H1 (cell line): ENCODE measurements at regions not wholly inside any gene's neighbourhood (a gene's known extent, or its start where the extent isn't known, plus 50 kb on each side); places are given as distances from the start of the nearest gene placed in this dataset.

Experiments used
- CBX5 ChIP-seq: fragments of 300-800, 300-1000 bp; sonication (generic); IDR thresholded peaks from 2 replicates; pipeline ENCODE4 v1.7.1; 2016; ENCODE audit warnings: antibody characterized with exemption, low read length, low read depth
- NRF1 ChIP-seq: IDR thresholded peaks from 2 replicates; pipeline ENCODE4 v1.6.1; 2011; ENCODE audit warnings: mild to moderate bottlenecking, low read depth, low read length, improper control_type of control experiment

DNA sequence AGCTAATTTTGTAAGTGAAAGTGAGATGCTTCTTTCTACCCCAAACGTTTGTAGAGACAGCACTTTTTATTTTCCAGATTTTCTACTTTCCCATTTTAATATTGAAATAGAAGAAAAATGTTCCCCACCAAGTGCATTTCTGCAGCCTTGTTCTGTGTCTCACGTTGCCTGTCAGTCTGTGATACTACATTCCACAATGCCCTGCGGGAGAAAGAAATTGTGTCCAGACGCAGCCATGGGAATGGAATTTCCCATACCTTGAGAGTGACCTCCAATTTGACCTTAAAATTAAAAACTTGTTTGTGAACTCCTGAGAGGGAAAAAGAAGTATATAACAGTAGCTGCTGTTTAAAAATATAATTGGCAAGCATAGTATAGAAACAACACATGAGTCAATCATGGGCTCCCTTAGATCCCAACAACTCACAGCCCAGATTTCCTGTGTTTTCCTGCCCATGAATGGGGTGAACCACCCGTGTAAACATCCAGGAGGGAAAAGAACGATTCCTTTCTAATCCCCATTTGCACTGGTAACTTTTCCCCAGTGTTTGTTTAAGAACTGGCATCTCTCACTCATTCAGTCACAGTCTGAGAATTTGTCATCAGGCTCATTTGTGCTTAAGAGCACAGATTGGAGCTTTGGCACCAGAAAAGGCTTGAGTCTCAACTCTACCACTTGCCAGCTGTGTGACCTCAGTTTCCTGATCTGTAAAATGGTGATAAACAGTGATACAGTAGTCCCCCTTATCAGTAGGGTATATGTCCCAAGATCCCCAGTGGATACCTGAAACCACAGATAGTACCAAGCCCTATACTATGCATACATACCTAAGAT, 166.1 kb upstream of the ZNF521 start (continued):
- TF ChIP-seq CBX5, result no peak
- no peak for TF ChIP-seq NRF1
